T-helper 2 cell treated with Interferon-gamma antibody and Interleukin-4, amounts not matched to agents 100 ng/mL and 5 ng/mL, for 36 hours (primary cell): ENCODE measurements at regions not wholly inside any gene's neighbourhood (a gene's known extent, or its start where the extent isn't known, plus 50 kb on each side); places are given as distances from the start of the nearest gene placed in this dataset.

Source experiments
- intact Hi-C: fragments of 100-400 bp; cut with micrococcal nuclease; formaldehyde crosslinking; loops from one replicate; pipeline ENCODE4 v1.15.1; 2023

GRCh38 chr2:16302431-16303272, 362.3 kb downstream of the MYCN start:
- intact Hi-C loops = no loop called here

- intact Hi-C loops = no loop called here
Measured at GRCh38 chr2:16301961-16302360, 361.6 kb downstream of the MYCN start.

GRCh38 chr2:16298866-16299265, 358.5 kb downstream of the MYCN start:
- intact Hi-C loops = no loop called here

DNA sequence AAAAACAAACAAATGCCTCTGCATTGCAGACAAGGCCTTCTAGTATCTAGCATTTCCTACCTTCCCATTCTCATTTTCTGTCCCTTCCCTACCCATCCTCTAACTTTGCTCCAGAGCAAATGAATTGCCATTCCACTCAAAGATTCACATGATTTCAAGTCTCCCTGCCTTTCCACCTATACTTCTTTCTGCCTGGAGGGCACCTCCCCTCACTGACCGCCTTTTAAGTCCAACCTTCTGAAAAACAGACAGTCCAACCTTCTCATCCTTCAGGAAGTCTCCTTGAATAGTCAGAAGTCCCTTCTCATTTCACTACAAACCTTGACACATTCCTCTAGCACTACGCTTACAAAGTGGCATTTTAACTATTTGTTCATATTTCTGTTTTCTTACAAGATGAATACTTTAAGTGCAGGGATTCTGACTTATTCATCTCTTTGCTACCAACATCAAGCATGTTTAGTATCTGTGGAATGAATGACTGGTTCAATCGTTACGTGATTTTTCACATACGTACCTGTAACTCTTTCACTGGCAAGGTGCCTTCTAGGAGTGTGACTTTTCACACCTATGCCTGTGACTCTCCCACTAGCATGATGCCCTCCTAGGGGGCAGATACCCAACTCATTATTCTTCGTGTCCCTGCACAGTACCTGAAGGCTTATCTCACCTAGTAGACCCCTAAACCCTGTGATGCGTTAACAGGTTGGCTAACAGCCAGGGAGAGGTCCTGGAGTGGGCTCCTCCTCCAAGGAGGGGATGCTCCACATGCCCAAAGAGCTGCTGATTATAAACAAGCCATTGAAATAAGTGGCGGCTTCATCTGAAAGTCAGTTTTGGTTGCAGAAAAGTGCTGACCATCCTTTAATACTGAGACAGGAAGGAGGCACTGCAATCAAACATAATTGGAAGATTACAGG, 356.2 kb downstream of the MYCN start:
- intact Hi-C loops = no loop called here

DNA sequence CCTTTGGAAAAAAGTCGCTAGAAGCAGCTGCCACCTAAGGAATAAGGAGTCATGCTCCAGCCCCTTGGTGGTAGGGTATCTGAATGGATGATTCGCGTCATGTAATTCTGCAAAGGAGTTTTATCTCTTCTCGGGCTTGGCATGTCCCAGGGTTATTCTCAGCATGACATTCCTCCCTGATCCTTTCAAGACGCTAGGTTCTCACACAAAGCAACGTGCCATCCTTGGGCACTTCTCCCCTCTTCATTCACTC, 355.6 kb downstream of the MYCN start:
- intact Hi-C loops = no loop called here

GRCh38 chr2:16294791-16295190, 354.4 kb downstream of the MYCN start:
- intact Hi-C loops = no loop called here

DNA sequence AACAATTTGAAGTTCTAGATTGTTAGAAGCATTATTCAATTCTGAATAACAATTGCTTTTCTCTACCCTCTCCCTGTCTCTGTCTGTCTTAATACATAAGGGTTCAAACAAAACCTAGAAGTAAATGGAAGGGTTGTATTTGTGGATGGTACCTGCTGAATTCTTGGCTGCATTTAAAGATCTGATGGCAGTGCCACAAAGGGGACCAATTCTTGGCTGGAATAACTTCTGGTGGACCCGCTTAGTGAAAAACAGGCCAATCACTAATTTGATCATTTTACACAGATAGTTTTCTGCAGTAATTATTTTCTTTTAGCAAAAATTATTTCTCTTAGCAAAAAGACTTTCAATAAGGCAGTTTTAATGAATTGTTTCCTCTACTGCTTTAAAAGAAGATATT, 353.5 kb downstream of the MYCN start:
- intact Hi-C loops = no loop called here

DNA sequence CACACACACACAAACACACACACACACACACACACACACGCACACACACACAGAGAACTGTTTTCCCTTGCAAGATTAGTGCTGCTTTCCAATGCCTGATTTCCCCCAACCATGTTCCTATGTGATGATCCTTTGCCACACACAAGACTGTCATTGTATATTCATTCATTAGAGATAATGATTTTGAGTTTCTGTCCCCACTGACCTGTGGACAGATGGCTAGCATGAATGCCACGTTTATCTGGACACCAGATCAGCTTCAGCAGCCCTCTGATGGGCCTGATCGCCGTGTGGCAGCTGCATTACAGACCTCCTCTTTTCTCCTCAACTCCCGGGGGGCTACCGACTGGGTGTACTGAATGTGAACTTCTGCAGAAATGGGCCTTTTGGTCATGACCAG, 353.0 kb downstream of the MYCN start:
- intact Hi-C loops = no loop called here

- intact Hi-C loops = no loop called here
Measured at GRCh38 chr2:16291731-16292550, 351.6 kb downstream of the MYCN start.

GRCh38 chr2:16291226-16291625, 350.9 kb downstream of the MYCN start:
- intact Hi-C loops = no loop called here

DNA sequence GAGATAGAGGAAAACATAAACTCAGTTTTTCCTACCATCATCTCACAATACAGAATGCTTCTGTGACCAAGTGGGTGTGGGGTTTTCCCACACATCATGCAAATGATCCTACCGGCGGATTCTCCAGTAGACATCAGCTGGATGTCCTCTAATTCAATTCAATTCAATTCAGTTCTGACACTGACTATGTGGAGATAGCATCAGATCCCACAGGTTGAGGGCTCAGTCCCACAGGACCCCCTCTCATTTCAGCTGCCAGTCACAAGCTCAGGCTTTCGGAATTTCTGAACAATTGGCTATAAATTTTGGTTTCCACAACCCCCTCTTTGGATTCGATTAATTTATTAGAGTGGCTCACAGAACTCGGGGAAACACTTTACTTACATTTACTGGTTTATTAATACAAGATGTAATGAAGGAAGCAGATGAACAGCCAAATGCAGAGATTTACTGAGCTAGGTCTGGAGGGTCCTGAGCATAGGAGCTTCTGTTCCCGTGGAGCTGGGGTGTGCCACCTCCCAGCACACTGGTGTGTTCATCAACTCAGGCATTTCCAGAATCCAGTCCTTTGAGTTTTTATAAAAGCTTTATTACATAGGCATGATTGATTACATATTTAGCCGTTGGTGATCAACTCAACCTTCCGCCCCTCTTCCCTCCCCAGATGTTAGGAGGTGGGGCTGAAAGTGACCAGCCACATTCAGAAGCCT, 350.1 kb downstream of the MYCN start:
- intact Hi-C loops = no loop called here

GRCh38 chr2:16288371-16289112, 348.2 kb downstream of the MYCN start:
- intact Hi-C loops = no loop called here

DNA sequence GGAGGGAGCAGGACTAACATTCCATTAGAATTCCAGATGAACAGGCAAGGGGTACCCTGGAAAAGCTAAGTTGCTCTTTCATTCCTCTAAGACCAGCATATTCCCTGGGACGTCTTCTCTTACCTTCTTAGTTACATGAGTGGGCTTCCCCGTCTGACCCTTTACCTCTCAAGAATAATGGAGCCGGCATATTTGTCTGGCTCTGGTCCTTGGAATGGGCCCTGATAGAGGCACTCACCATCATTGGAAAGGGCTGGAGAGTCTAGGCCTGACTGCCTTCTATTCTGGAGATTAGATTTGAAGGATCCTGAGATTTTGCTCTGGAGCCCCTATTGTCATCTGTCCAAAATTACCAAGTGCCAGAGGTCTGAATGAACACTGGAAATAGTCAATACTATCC, 347.5 kb downstream of the MYCN start:
- intact Hi-C loops = no loop called here

DNA sequence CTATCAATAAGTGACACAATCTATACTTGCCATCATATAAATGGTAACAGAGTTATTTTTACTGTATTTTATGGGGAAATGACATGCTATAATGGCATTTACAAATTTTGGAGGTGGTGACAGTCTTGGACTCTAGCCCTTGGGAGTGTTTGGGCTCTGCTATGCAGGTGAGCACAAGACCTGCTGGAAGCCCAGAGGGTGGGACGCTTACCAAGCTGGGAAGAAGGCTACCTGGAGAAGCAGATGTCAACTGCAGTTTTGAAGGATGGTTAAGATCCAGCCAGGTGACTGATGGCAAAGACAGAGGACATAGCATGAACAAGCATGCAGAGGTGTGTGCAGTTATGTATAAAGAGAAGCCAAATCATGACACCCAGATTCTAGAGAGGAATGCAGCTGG, 346.9 kb downstream of the MYCN start:
- intact Hi-C loops = no loop called here

- intact Hi-C loops = no loop called here
Measured at GRCh38 chr2:16285813-16286510, 345.6 kb downstream of the MYCN start.

- intact Hi-C loops = loop anchor here (5.0 kb wide), 1 partner anchor 648 kb away; no protein-coding TSS in a partner anchor
Measured at GRCh38 chr2:16284941-16285625, 344.7 kb downstream of the MYCN start.

- intact Hi-C loops = loop anchor here (5.0 kb wide), 1 partner anchor 646 kb away; no protein-coding TSS in a partner anchor
Measured at GRCh38 chr2:16283071-16283850, 342.9 kb downstream of the MYCN start.

DNA sequence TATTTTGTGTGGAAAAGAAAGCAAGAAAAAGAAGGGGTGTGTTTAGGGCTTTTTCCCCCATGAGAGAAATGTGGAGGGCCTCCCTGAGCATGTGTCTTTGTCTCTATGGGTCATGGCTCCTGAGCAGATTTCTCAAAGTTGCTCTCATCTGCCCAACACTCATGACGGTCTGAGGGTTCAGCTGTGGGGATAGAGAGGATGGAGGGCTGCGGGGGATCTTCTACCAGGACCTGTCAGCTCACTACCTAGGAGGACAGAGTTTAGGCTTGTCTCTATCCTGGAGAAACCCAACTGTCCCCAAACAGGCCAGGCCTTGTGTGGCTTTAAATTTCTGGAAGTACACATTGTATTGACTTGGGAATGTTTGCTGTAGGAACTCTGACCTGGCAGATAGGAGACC, 342.2 kb downstream of the MYCN start:
- intact Hi-C loops = loop anchor here (1.0 to 5.0 kb wide), 2 partner anchors 343 to 645 kb away; no protein-coding TSS in a partner anchor
